Fibroblast of lung (primary cell): ENCODE measurements at regions not wholly inside any gene's neighbourhood (a gene's known extent, or its start where the extent isn't known, plus 50 kb on each side); places are given as distances from the start of the nearest gene placed in this dataset.

ENCODE experiments used
- DNase-seq, 2 donors: peaks; one replicate each; pipeline versions ENCODE4 v3.0.0 to v3.0.0-alpha.2; 2010; ENCODE audit warnings: low read depth in 2 of 2
- H2AFZ ChIP-seq: 2 replicates; pipeline ENCODE4 v1.5.1; 2012; ENCODE audit warnings: low read length, control low read depth, inconsistent platforms
- H3K27ac ChIP-seq: 2 replicates; pipeline ENCODE4 v1.5.1; 2011; ENCODE audit warnings: low read length, control low read depth; ENCODE audit not compliant: insufficient read depth
- H3K27me3 ChIP-seq: 2 replicates; pipeline ENCODE4 v1.5.1; 2011; ENCODE audit warnings: mild to moderate bottlenecking, low read length; ENCODE audit not compliant: control insufficient read depth, insufficient read depth
- H3K36me3 ChIP-seq: 2 replicates; pipeline ENCODE4 v1.5.1; 2011; ENCODE audit warnings: low read length; ENCODE audit not compliant: control insufficient read depth, insufficient read depth
- H3K4me1 ChIP-seq: 2 replicates; pipeline ENCODE4 v1.5.1; 2011; ENCODE audit warnings: low read length; ENCODE audit not compliant: control insufficient read depth, insufficient read depth; ENCODE audit errors: extremely low read depth
- H3K4me2 ChIP-seq: 2 replicates; pipeline ENCODE4 v1.5.1; 2011; ENCODE audit warnings: low read length, control low read depth; ENCODE audit not compliant: insufficient read depth; ENCODE audit errors: extremely low read depth
- H3K4me3 ChIP-seq, 4 experiments: fragments of 200-600 bp in 1 of 4; sonication (generic) in 1 of 4; replicated peaks in 1 of 4; 2 replicates each; pipeline ENCODE4 v1.5.1; 2011 to 2016; ENCODE audit warnings: low read length in 4 of 4, low read depth in 3 of 4, mild to moderate bottlenecking in 3 of 4, control low read depth in 2 of 4, inconsistent platforms in 1 of 4, mixed read lengths in 1 of 4; ENCODE audit not compliant: insufficient read depth in 1 of 4; ENCODE audit errors: control extremely low read depth in 1 of 4
- H3K79me2 ChIP-seq: 2 replicates; pipeline ENCODE4 v1.5.1; 2012; ENCODE audit warnings: mild to moderate bottlenecking, low read length, inconsistent platforms; ENCODE audit not compliant: control insufficient read depth, insufficient read depth
- H3K9ac ChIP-seq: 2 replicates; pipeline ENCODE4 v1.5.1; 2011; ENCODE audit warnings: mild to moderate bottlenecking, low read length, control low read depth; ENCODE audit not compliant: insufficient read depth
- H3K9me3 ChIP-seq: 2 replicates; pipeline ENCODE4 v1.5.1; 2012; ENCODE audit warnings: low read depth, low read length; ENCODE audit not compliant: control insufficient read depth, insufficient read depth
- H4K20me1 ChIP-seq: 2 replicates; pipeline ENCODE4 v1.5.1; 2011; ENCODE audit warnings: low read length; ENCODE audit not compliant: control insufficient read depth, insufficient read depth; ENCODE audit errors: extremely low read depth
- EZH2 ChIP-seq: IDR thresholded peaks from 2 replicates; pipeline ENCODE4 v1.5.1; 2012; ENCODE audit warnings: low read length, control low read depth, mild to moderate bottlenecking; ENCODE audit errors: missing control alignments
- TF ChIP-seq, protein P1 (sequence below), 2 donors: IDR thresholded peaks in 1 of 2; conservative IDR thresholded peaks in 1 of 2; 1 replicate in 1 of 2; 2 replicates in 1 of 2; pipeline ENCODE4 v1.5.1; 2011 to 2012; ENCODE audit warnings: low read length in 2 of 2, control low read depth in 1 of 2, inconsistent platforms in 1 of 2, low read depth in 1 of 2, mild to moderate bottlenecking in 1 of 2

DNA sequence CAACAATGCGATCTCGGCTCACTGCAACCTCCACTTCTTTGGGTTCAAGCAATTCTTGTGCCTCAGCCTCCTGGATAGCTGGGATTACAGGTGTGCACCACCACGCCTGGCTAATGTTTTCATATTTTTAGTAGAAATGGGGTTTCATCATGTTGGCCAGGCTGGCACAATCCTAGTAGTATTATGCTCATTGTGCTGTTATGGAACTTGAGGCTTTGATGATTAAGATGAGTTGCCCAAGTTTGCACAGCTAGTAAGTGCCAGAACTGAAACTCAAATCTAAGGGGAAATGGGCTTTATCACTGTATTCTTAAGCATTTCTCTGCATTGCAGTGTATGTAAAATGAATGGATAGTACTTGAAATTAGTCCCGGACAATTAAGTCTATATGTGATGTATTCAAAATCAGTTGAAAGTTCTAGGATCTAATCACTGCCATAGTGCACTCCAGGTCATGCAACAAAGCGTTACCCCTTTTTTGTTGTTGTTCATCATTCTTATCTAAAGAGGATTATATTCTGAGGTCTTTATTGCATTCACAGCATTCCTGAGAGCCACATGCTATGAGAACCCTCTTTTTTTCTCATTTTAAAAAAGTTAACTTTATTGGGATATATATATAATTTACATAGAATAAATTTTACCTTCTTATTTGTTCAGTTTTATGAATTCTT lies 378.7 kb upstream of the CNTN6 start:
- no peak overlapping the region for H3K4me3 ChIP-seq
- no peaks in the 10 kb centered on the region for H3K36me3 ChIP-seq
- no peaks in the 10 kb centered on the region for H3K79me2 ChIP-seq
- H3K9me3 ChIP-seq, result no peaks in the 10 kb centered on the region
- no peak overlapping the region for H3K27ac ChIP-seq
- no peak overlapping the region for H3K9ac ChIP-seq
- H3K4me2 ChIP-seq, result no peak overlapping the region
- no peak for DNase-seq
- TF ChIP-seq, protein P1, sequence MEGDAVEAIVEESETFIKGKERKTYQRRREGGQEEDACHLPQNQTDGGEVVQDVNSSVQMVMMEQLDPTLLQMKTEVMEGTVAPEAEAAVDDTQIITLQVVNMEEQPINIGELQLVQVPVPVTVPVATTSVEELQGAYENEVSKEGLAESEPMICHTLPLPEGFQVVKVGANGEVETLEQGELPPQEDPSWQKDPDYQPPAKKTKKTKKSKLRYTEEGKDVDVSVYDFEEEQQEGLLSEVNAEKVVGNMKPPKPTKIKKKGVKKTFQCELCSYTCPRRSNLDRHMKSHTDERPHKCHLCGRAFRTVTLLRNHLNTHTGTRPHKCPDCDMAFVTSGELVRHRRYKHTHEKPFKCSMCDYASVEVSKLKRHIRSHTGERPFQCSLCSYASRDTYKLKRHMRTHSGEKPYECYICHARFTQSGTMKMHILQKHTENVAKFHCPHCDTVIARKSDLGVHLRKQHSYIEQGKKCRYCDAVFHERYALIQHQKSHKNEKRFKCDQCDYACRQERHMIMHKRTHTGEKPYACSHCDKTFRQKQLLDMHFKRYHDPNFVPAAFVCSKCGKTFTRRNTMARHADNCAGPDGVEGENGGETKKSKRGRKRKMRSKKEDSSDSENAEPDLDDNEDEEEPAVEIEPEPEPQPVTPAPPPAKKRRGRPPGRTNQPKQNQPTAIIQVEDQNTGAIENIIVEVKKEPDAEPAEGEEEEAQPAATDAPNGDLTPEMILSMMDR (conservative IDR thresholded peaks at IDR 0.05 in 1 of 2, IDR thresholded peaks at IDR 0.05 in 1 of 2; ENCODE audit: low read depth in 1 of 2, low read length in 2 of 2), result no peak
- no peak for TF ChIP-seq EZH2
- H4K20me1 ChIP-seq, result no peaks in the 10 kb centered on the region
- H2AFZ ChIP-seq, result no peak overlapping the region
- H3K27me3 ChIP-seq, result no peaks in the 10 kb centered on the region
- H3K4me1 ChIP-seq, result no peaks in the 10 kb centered on the region

DNA sequence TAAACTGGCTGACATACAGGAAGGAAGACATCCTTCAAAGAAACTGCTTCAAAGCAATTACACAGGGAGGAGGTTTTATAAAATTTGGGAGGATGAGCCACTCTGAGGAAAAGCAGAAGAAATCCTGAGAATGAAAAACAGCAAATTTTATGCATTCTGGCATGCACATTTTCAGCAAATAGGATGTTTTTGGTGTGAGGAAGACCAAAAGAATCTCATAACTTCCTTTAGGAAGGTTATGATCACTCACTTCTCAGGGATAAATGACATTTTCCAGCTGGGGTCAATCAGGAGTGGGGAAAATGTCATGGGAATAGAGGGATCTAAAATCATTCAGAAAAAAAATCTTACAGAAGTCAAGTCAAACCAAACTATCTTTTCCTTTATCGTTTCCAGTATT lies 371.7 kb upstream of the CNTN6 start:
- Histone ChIP-seq H3K27me3 (no peaks in the 10 kb centered on the region), H3K79me2 (no peaks in the 10 kb centered on the region), H3K27ac (no peak overlapping the region), H3K4me3 (no peak overlapping the region), H3K4me1 (no peaks in the 10 kb centered on the region), H3K9ac (no peak overlapping the region), H2AFZ (no peak overlapping the region), H3K4me2 (no peak overlapping the region), H4K20me1 (no peaks in the 10 kb centered on the region), H3K9me3 (no peaks in the 10 kb centered on the region), H3K36me3 (no peaks in the 10 kb centered on the region)
- no peak for DNase-seq
- TF ChIP-seq, protein P1 (conservative IDR thresholded peaks at IDR 0.05 in 1 of 2, IDR thresholded peaks at IDR 0.05 in 1 of 2; ENCODE audit: low read depth in 1 of 2, low read length in 2 of 2), result no peak
- no peak for TF ChIP-seq EZH2

DNA sequence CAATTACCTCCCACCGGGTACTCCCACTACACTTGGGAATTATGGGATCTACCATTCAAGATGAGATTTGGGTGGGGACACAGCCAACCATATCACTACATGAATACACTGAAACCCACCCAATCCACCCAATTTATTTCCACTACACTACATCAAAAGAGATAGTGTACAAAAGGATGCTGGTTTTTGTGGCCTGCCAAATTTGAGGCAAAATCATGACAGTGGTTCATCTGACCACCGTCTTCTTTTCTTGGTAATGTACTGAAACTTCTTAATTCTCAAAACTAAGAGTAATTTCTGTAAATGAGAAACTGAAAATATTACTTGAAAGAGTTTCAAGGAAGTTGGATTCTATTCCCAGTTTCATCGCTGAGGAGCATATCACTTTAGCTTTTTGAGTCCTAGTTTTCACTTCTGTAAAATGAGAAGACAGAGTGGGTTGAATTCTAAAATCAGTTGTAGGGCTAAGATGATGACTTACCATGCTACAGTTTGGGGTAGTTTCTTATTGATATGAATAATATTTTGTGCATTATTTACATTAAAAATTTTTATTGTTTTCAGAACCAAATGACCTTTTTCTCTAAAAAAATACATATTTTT lies 360.4 kb upstream of the CNTN6 start:
- H3K4me2 ChIP-seq, result no peak overlapping the region

More for the DNA sequence above, 360.4 kb upstream of the CNTN6 start:
- Histone ChIP-seq H3K4me3 (no peak overlapping the region), H3K79me2 (no peaks in the 10 kb centered on the region), H3K36me3 (no peaks in the 10 kb centered on the region), H2AFZ (no peak overlapping the region), H3K27ac (no peak overlapping the region), H3K27me3 (no peaks in the 10 kb centered on the region), H4K20me1 (no peaks in the 10 kb centered on the region), H3K9ac (no peak overlapping the region), H3K4me1 (no peaks in the 10 kb centered on the region), H3K9me3 (no peaks in the 10 kb centered on the region)
- no peak for DNase-seq
- no peak for TF ChIP-seq EZH2
- TF ChIP-seq, protein P1 (conservative IDR thresholded peaks at IDR 0.05 in 1 of 2, IDR thresholded peaks at IDR 0.05 in 1 of 2; ENCODE audit: low read depth in 1 of 2, low read length in 2 of 2), result no peak
